ENCODE measurements at regions not wholly inside any gene's neighbourhood (a gene's known extent, or its start where the extent isn't known, plus 50 kb on each side); places are given as distances from the start of the nearest gene placed in this dataset.

DNA sequence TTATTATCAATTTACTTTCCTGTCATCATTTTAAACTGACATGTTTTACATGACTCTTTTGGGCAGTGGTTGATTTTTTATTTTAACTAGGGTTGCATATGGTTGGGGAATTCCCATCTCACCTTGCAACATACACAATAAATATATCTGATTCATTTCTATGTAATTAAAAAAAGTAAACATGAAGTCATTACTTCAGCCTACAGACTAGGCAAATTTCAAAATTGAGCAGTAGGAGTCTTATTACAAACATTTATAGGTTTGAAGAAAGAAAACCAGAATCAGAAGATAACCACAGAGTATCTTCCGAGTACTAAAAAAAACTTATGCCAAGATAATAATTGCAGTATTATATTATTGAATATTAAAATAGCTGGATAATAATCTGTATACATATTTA is 377.0 kb upstream of the VRK2 start:
- TF ChIP-seq, protein P1, sequence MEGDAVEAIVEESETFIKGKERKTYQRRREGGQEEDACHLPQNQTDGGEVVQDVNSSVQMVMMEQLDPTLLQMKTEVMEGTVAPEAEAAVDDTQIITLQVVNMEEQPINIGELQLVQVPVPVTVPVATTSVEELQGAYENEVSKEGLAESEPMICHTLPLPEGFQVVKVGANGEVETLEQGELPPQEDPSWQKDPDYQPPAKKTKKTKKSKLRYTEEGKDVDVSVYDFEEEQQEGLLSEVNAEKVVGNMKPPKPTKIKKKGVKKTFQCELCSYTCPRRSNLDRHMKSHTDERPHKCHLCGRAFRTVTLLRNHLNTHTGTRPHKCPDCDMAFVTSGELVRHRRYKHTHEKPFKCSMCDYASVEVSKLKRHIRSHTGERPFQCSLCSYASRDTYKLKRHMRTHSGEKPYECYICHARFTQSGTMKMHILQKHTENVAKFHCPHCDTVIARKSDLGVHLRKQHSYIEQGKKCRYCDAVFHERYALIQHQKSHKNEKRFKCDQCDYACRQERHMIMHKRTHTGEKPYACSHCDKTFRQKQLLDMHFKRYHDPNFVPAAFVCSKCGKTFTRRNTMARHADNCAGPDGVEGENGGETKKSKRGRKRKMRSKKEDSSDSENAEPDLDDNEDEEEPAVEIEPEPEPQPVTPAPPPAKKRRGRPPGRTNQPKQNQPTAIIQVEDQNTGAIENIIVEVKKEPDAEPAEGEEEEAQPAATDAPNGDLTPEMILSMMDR (IDR thresholded peaks at IDR 0.05) = no peak
- TF ChIP-seq EP300 (IDR thresholded peaks at IDR 0.05) (no peak), POLR2A (IDR thresholded peaks at IDR 0.05) (no peak)
